Activated naive CD8-positive, alpha-beta T cell treated with anti-CD3 and anti-CD28 coated beads, Interleukin-2, amount 10 ng/mL, durations not matched to agents 7 days and 5 days (primary cell): ENCODE measurements at regions not wholly inside any gene's neighbourhood (a gene's known extent, or its start where the extent isn't known, plus 50 kb on each side); places are given as distances from the start of the nearest gene placed in this dataset.

Experiments
- ATAC-seq: fragments of 150-1000 bp; cut with Tn5 transposase; one replicate; pipeline ENCODE4 v1.10.0; 2021; ENCODE audit warnings: low read depth, moderate library complexity
- POLR2A ChIA-PET: fragments of 350-600 bp; sonication (Branson Sonifier 250); formaldehyde crosslinking; loops from one replicate; lab custom pipeline; 2021; ENCODE audit warnings: antibody characterized with exemption; lab: Charles Lee
- DNase-seq: peaks from one replicate; pipeline ENCODE4 v3.0.0; 2021
- H3K27ac Mint-ChIP-seq: one replicate; pipeline ENCODE4 v1.8.0; 2022; ENCODE audit warnings: mild to moderate bottlenecking, mixed read lengths
- H3K27me3 Mint-ChIP-seq: one replicate; pipeline ENCODE4 v1.8.0; 2022; ENCODE audit warnings: mild to moderate bottlenecking, moderate library complexity, mixed read lengths
- H3K36me3 Mint-ChIP-seq: one replicate; pipeline ENCODE4 v1.8.0; 2021; ENCODE audit warnings: mild to moderate bottlenecking, mixed read lengths
- H3K4me1 Mint-ChIP-seq: one replicate; pipeline ENCODE4 v1.8.0; 2021; ENCODE audit warnings: mixed read lengths
- H3K4me3 Mint-ChIP-seq: one replicate; pipeline ENCODE4 v1.8.0; 2022; ENCODE audit warnings: mild to moderate bottlenecking, moderate library complexity, mixed read lengths
- H3K9me3 Mint-ChIP-seq: one replicate; pipeline ENCODE4 v1.8.0; 2021; ENCODE audit warnings: mixed read lengths

GRCh38 chr2:222805591-222806304, 55.1 kb upstream of the ACSL3 start:
- no peaks in the 10 kb centered on the region for H3K36me3 Mint-ChIP-seq
- POLR2A ChIA-PET = no interaction called here
- DNase-seq (no peak), ATAC-seq (no peak)
- no peaks in the 10 kb centered on the region for H3K9me3 Mint-ChIP-seq
- H3K4me1 Mint-ChIP-seq = peaks cover 2% of the 10 kb centered on the region
- no peak overlapping the region for H3K4me3 Mint-ChIP-seq
- peaks cover 18% of the 10 kb centered on the region for H3K27me3 Mint-ChIP-seq
- no peak overlapping the region for H3K27ac Mint-ChIP-seq

- Mint-ChIP-seq H3K4me1 (peaks cover 2% of the 10 kb centered on the region), H3K4me3 (no peak overlapping the region), H3K36me3 (no peaks in the 10 kb centered on the region), H3K27me3 (peaks cover 17% of the 10 kb centered on the region), H3K27ac (no peak overlapping the region), H3K9me3 (no peaks in the 10 kb centered on the region)
- DNase-seq (no peak), ATAC-seq (no peak)
- POLR2A ChIA-PET = no interaction called here
Measured at GRCh38 chr2:222806526-222807137, 54.2 kb upstream of the ACSL3 start.

GRCh38 chr2:222807431-222807830, 53.4 kb upstream of the ACSL3 start:
- Mint-ChIP-seq H3K4me1 (peaks cover 2% of the 10 kb centered on the region), H3K36me3 (no peaks in the 10 kb centered on the region), H3K9me3 (no peaks in the 10 kb centered on the region), H3K27ac (no peak overlapping the region), H3K27me3 (peaks cover 15% of the 10 kb centered on the region), H3K4me3 (no peak overlapping the region)
- ATAC-seq (no peak), DNase-seq (no peak)
- POLR2A ChIA-PET = no interaction called here

GRCh38 chr2:222809582-222809981, 51.3 kb upstream of the ACSL3 start:
- Mint-ChIP-seq H3K36me3 (no peaks in the 10 kb centered on the region), H3K4me1 (peaks cover 4% of the 10 kb centered on the region), H3K27ac (no peak overlapping the region), H3K9me3 (no peaks in the 10 kb centered on the region), H3K4me3 (no peak overlapping the region), H3K27me3 (peaks cover 6% of the 10 kb centered on the region)
- POLR2A ChIA-PET = no interaction called here
- no peak for ATAC-seq
- DNase-seq = no peak

GRCh38 chr2:222810044-222810443, 50.8 kb upstream of the ACSL3 start:
- no peaks in the 10 kb centered on the region for H3K36me3 Mint-ChIP-seq
- H3K9me3 Mint-ChIP-seq = no peaks in the 10 kb centered on the region
- POLR2A ChIA-PET = no interaction called here
- no peak for DNase-seq
- peaks cover 6% of the 10 kb centered on the region for H3K27me3 Mint-ChIP-seq
- H3K27ac Mint-ChIP-seq = no peak overlapping the region
- H3K4me3 Mint-ChIP-seq = no peak overlapping the region
- H3K4me1 Mint-ChIP-seq = peaks cover 4% of the 10 kb centered on the region
- no peak for ATAC-seq
